HG03066 (cell line): ENCODE measurements at regions not wholly inside any gene's neighbourhood (a gene's known extent, or its start where the extent isn't known, plus 50 kb on each side); places are given as distances from the start of the nearest gene placed in this dataset.

ENCODE experiments used
- ATAC-seq: cut with Tn5 transposase; IDR thresholded peaks from one replicate; pipeline ENCODE4 v1.9.1; 2021; ENCODE audit warnings: low read depth; ENCODE audit not compliant: unreplicated experiment

DNA sequence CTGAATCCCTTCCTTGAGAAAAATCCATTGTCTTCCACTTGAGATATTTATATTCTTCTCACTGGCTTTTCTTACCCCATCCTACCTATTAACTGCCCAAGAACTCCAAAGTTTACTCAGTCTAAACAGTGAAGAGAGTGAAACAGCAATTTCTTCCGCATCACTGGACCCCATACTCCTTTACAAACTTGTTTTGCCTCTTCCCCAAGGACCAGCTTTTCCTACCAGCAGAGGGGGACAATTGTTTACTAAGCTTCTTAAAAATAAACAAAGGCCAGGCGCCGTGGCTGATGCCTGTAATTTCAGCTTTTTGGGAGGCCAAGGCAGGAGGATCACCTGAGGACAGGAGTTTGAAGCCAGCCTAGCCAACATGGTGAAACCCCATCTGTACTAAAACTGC lies 52.0 kb downstream of the LRATD1 start:
- ATAC-seq: no peak

DNA sequence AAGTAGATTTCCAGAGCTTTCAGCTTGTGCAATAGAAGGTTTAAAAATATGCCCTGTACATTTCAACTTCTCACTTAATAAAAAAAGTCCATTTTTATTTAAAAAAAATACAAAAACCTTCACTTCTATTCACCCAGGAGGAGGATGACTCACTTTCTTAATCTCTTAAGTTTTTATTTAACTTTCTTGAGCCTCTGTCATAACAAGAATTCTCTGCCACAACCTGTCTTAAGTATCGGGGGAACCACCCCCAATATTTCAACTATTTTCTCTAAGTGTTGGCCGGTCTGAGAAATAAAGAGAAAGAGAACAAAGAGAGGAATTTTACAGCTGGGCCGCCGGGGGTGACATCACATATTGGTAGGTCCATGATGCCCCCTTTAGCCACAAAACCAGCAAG lies 58.4 kb downstream of the LRATD1 start:
- ATAC-seq: no peak

DNA sequence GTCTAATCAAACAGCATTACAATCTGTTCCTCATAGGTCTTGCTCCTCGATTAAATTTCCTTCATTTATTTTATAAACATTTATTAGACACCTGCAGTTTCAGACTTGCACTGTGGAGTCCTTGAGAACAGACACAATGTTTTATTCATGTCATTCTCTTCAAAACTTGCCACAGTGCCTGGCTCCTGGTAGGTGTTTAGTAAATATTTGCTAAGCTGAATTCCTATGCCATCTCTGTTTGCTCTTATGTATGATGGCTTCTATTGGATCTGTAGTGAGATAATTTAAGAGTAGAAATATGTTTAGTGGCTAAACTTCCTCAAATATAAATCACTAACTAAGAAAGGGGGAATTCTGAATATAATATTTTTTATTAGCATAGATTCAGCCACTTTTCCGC lies 61.4 kb downstream of the LRATD1 start:
- no peak for ATAC-seq

GRCh38 chr2:14700753-14701152 lies 68.2 kb downstream of the LRATD1 start:
- no peak for ATAC-seq

DNA sequence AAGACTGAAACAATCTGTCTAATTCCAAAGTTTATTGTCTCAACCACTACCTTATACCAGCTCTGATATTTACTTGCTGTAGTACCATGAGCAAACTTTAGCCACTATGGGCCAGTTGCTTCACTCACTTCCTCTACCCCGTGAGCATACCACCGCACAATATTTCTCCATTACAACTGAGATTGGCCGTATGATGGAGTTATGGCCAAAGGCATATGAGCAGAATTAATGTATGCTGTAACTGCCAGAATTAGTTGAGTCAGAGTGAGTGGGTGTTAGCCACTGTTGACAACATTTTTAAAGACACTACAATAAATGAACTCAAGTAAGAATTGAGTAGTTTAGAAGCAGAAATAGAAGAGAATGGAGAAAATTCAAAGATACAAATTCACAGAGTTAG lies 69.7 kb downstream of the LRATD1 start:
- no peak for ATAC-seq

GRCh38 chr2:14706201-14706600 lies 73.7 kb downstream of the LRATD1 start:
- ATAC-seq: no peak

- ATAC-seq: no peak
Measured at GRCh38 chr2:14712111-14712510, 79.6 kb downstream of the LRATD1 start.

DNA sequence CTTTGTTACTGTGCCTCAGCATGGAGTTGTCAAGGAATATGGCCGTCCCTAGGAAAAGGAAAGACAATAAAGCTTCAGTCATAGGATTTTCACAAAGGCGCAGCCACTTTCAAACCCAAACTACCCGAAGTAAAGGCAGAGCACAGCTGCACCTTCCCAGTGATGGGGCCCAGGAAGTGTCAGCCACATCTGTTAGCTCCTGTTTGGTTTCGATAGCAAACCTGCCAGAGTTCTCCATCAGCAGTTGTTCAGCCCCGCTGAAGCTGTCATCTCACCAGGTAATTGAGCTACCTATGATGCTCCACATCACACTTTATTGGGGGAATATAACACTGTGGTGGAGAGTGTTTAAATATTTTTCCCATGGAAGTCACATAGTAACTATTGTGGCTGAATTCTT lies 80.7 kb downstream of the LRATD1 start:
- no peak for ATAC-seq

GRCh38 chr2:14715600-14715999 lies 83.1 kb downstream of the LRATD1 start:
- ATAC-seq: no peak

- ATAC-seq: no peak
Measured at GRCh38 chr2:14716319-14716718, 83.8 kb downstream of the LRATD1 start.

DNA sequence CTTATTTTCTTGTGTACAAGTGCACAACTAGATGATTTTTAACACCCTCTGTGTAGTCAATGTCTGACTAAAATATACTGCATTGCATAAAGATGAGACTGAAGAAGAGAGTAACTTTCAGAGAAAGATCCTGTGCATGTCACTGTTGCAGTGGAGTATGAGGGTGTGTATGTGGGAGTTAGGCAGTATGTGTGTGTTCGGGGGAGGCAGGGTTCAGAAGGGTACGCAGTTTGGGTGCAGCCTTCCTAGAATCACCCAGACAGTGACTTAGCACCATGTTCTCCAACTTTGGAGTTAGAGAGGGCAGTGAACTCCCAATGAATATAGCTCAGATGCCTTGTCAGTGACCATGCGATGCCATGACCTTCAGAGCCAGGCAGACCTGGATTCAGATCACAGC lies 84.6 kb downstream of the LRATD1 start:
- ATAC-seq: no peak

GRCh38 chr2:14720319-14720718 lies 87.8 kb downstream of the LRATD1 start:
- no peak for ATAC-seq

GRCh38 chr2:14720739-14721138 lies 88.2 kb downstream of the LRATD1 start:
- ATAC-seq: no peak

- ATAC-seq: no peak
Measured at GRCh38 chr2:14722904-14723570, 90.5 kb downstream of the LRATD1 start.

DNA sequence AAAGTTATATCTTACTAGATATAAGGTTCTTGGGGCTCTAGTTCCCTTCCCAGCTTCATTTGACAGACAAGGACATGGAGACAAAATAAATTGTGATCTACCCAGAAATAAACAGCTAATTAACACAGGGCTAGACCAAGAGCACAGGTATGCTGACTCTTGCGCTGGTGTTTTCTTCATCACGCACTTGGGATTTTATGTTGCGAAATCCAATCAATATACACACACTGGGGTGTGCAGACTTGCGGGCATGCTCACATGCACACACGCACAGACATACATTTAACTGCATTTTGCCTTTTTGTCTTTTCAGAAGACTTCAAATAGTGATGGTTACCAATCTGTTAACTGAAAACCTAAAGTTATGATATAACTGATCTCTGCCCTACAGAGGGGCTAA lies 91.2 kb downstream of the LRATD1 start:
- ATAC-seq: no peak

DNA sequence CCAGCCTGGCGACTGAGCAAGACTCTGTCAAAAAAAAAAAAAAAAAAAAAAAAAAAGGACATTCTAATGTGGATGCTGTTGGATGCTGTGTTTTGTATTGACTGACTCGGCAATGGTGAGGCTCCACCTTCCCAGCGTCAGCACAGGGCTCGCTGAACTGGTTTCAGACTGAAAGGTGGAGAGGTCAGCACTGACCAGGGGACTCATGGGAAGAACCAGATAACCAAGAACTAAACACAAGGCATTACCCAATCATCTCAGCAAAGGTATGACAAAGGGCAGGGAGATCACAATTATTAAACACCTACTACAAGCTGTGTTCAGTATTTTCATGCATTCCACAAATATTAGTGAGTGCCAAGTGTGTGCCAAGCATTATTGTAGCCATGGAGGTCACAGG lies 103.2 kb downstream of the LRATD1 start:
- no peak for ATAC-seq

DNA sequence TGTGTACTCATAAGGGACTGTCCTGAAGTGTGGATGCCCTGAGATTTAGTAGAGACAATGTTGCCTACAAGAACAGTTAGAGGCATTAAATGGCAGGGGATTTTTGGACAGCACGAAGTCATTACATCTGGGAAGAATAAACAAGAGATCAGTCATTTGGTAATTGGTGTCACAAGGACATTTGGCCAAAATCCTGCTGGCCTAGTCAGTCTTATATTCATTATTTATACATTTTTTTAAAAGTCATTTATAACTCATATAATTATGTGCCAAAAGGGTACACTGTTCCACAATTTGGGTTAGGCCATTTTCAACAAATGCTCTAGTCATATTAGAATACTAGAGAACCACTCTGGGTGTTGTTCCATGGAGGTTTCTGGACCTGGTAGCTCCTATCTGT lies 104.7 kb downstream of the LRATD1 start:
- no peak for ATAC-seq

- ATAC-seq: no peak
Measured at GRCh38 chr2:14743861-14744260, 111.3 kb downstream of the LRATD1 start.

- ATAC-seq: no peak
Measured at GRCh38 chr2:14745288-14746076, 113.0 kb downstream of the LRATD1 start.

DNA sequence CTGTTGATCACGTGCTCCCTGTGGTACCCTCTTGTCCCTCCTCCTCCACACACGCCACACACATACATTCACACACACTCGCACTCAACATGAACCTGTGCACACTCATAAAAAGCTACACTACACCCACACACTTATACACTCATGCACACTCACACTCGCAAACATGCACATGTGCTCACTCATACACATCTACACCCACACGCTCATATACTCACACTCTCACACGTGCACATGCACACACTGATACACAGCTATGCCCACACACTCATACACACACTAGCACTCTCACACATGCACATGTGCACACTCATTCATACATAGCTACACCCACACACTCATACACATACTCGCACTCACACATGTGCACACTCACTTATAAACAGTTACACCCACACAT lies 113.6 kb downstream of the LRATD1 start:
- no peak for ATAC-seq

DNA sequence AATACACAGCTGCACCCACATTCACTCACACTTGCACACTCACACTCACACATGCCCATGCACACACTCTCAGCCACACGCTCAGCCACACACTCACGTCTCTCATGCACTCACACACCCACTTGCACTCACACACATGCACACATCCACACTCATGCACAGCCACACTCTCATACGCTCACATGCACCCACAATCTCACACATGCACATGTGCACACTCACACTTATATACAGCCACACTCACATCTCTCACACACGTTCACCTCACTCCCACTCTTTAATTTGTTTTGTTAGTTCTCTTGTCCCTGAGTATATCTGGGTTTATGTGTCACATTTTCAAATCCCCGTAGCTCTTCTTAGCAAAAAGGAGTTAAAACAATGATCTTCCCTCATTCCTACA lies 114.9 kb downstream of the LRATD1 start:
- no peak for ATAC-seq

DNA sequence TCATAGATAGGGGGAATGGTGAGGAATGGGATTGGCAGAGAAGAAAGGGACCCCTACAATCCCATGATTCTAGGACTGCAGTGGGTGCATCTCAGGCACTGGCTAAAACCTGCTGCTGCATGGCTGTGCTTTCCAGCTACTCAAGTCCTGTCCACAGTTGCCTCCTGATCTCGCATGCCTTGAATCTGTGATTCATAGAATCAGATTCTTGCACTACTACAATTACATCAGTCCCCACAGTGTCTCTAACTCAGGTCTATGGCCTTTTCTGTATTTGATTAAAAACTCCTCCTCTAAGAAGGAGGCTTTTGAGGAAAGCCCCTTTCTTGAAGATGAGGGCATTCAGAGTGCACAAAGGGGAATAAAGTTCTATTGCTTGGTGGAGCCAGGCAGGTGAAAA lies 117.4 kb downstream of the LRATD1 start:
- ATAC-seq: no peak
